Upper lobe of left lung (tissue), 6 donors: ENCODE measurements at regions not wholly inside any gene's neighbourhood (a gene's known extent, or its start where the extent isn't known, plus 50 kb on each side); places are given as distances from the start of the nearest gene placed in this dataset.
"Not testable (repeated sequence)": the region's sequence is repeated elsewhere in the genome, so short reads cannot be mapped to it uniquely, and the experiment has no call there.

Experiments
- ATAC-seq, 2 donors: fragments of 200-7000 bp; cut with Tn5 transposase; one replicate each; pipeline ENCODE4 v1.9.1; 2022; ENCODE audit warnings: mild to moderate bottlenecking in 2 of 2, moderate library complexity in 2 of 2; ENCODE audit not compliant: low FRiP score in 2 of 2
- DNase-seq, 2 donors: peaks; one replicate each; pipeline ENCODE4 v3.0.0-alpha.2; 2019 to 2020
- H3K27ac ChIP-seq, 4 donors: fragments of 200-600 bp; sonication (generic); one replicate each; pipeline ENCODE4 v1.5.1; 2016 to 2019
- H3K27me3 ChIP-seq, 4 donors: fragments of 200-600 bp; sonication (generic); one replicate each; pipeline ENCODE4 v1.5.1; 2017 to 2019
- H3K36me3 ChIP-seq, 4 donors: fragments of 200-600 bp; sonication (generic); one replicate each; pipeline ENCODE4 v1.5.1; 2016 to 2019
- H3K4me1 ChIP-seq, 4 donors: fragments of 200-600 bp; sonication (generic); one replicate each; pipeline ENCODE4 v1.5.1; 2018 to 2019
- H3K4me3 ChIP-seq, 4 donors: fragments of 200-600 bp; sonication (generic); one replicate each; pipeline ENCODE4 v1.5.1; 2017 to 2019; ENCODE audit warnings: mild to moderate bottlenecking in 2 of 4, moderate library complexity in 1 of 4
- H3K9me3 ChIP-seq, 4 donors: fragments of 200-600 bp; sonication (generic); one replicate each; pipeline ENCODE4 v1.5.1; 2018 to 2019
- CTCF ChIP-seq, 6 experiments: fragments of 450-650 bp in 4 of 6; fragments of 200-600 bp in 2 of 6; sonication (generic) in 2 of 6; IDR thresholded peaks; one replicate each; pipeline ENCODE4 v1.5.1; 2016 to 2019; ENCODE audit warnings: antibody characterized with exemption in 6 of 6
- EP300 ChIP-seq, 4 donors: sonication (generic); formaldehyde crosslinking; IDR thresholded peaks; one replicate each; pipeline ENCODE4 v1.5.1; 2017; ENCODE audit warnings: antibody characterized with exemption in 4 of 4, control low read depth in 2 of 4
- POLR2A ChIP-seq, 4 donors: fragments of 450-650 bp; IDR thresholded peaks; one replicate each; pipeline ENCODE4 v1.5.1; 2016 to 2017; ENCODE audit warnings: antibody characterized with exemption in 4 of 4, mild to moderate bottlenecking in 2 of 4
- POLR2AphosphoS5 ChIP-seq, 2 donors: sonication (generic); formaldehyde crosslinking; IDR thresholded peaks; one replicate each; pipeline ENCODE4 v1.5.1; 2017; ENCODE audit warnings: antibody characterized with exemption in 2 of 2
- WGBS, 2 donors: methylation state at CpG; one replicate each; pipeline ENCODE4 v1.1.5; 2017 to 2018; 5-methylcytosine and 5-hydroxymethylcytosine counted together
- donor health status: DM: no; HTN: no; CAD: no; lungs with moderate emphysema.
- donor health status: DM: no; HTN: yes; CAD: no; lungs with severe emphysema.

DNA sequence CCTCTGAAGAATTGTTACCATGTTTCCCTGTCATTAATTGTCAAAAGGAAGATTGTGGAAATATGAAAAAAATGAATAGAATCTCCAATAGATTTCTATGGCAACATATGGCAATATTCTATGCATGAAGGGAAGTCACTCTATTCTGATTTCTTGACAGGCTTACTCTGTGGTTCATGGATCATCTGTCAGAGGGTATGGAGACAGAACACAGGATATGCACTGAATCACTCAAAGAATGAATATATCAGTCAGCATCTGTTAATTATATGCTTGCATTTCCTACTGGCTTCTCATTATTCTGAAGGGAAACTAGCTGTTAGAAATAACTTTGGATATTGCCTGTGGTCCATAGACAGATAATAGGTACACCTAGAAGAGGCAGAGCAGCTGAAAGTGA, 918.9 kb downstream of the DTWD2 start:
- ATAC-seq: no peak
- no peaks in the 10 kb centered on the region for H3K27me3 ChIP-seq
- no peak for DNase-seq
- no peaks in the 10 kb centered on the region for H3K9me3 ChIP-seq
- no peak for TF ChIP-seq EP300 (IDR thresholded peaks at IDR 0.05)
- TF ChIP-seq POLR2A (IDR thresholded peaks at IDR 0.05): no peak
- no peak for TF ChIP-seq CTCF (IDR thresholded peaks at IDR 0.05)
- no peak for TF ChIP-seq POLR2AphosphoS5 (IDR thresholded peaks at IDR 0.05)
- H3K36me3 ChIP-seq: no peaks in the 10 kb centered on the region
- no peak overlapping the region for H3K4me3 ChIP-seq
- no peaks in the 10 kb centered on the region for H3K4me1 ChIP-seq
- H3K27ac ChIP-seq: no peak overlapping the region

GRCh38 chr5:118068886-118069285, 919.5 kb downstream of the DTWD2 start:
- H3K27ac ChIP-seq: no peak overlapping the region
- H3K27me3 ChIP-seq: no peaks in the 10 kb centered on the region
- DNase-seq: no peak
- no peaks in the 10 kb centered on the region for H3K9me3 ChIP-seq
- H3K36me3 ChIP-seq: no peaks in the 10 kb centered on the region
- no peak overlapping the region for H3K4me3 ChIP-seq
- no peaks in the 10 kb centered on the region for H3K4me1 ChIP-seq
- TF ChIP-seq POLR2A (IDR thresholded peaks at IDR 0.05) (no peak), POLR2AphosphoS5 (IDR thresholded peaks at IDR 0.05) (no peak), CTCF (IDR thresholded peaks at IDR 0.05) (no peak), EP300 (IDR thresholded peaks at IDR 0.05) (no peak)
- ATAC-seq: no peak

DNA sequence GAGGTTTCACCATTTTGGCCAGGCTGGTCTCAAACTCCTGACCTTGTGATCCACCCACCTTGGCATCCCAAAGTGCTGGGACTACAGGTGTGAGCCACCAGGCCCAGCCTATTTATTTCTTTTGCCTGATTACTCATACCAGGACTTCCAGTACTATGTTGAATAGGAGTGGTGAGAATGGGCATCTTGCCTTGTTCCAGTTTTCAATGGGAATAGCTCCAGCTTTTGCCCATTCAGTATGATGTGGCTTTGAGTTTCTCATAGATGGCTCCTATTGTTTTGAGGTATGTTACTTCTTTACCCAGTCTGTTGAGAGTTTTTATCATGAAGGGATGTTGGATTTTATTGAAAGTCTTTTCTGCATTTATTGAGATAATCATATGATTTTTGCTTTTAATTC, 924.5 kb downstream of the DTWD2 start:
- DNase-seq, H3K27me3 ChIP-seq, H3K27ac ChIP-seq, H3K4me1 ChIP-seq, H3K36me3 ChIP-seq, ATAC-seq, H3K9me3 ChIP-seq, H3K4me3 ChIP-seq: not testable (repeated sequence)

DNA sequence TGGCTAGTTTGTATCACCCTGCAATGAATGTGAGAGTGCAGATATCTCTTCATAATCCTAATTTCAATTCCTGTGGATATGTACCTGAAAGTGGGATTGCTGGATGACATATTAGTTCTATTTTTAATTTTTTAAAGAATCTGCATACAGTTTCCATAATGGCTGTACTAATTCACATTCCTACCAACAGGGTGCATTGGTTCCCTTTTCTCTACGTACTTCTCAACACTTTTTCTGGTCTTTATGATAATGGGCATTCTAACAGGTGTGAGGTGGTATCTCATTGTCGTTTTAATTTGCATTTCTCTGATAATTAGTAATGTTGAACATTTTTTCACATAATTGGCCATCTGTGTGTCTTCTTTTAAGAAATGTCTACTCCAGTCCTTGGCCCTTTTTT, 927.5 kb downstream of the DTWD2 start:
- no peak for ATAC-seq
- H3K4me1 ChIP-seq: no peaks in the 10 kb centered on the region
- no peak for DNase-seq
- WGBS, 2 donors: 62 to 78% methylated on average over 2 of the region's 2 CpGs
- peaks cover 0 to 4% (median 0%) of the 10 kb centered on the region in 4 donors for H3K9me3 ChIP-seq
- H3K36me3 ChIP-seq: no peaks in the 10 kb centered on the region
- no peaks in the 10 kb centered on the region for H3K27me3 ChIP-seq
- TF ChIP-seq POLR2AphosphoS5 (IDR thresholded peaks at IDR 0.05): no peak
- peak in 1 of 6 experiments; percentile 13 for TF ChIP-seq CTCF (IDR thresholded peaks at IDR 0.05)
- TF ChIP-seq POLR2A (IDR thresholded peaks at IDR 0.05): no peak
- TF ChIP-seq EP300 (IDR thresholded peaks at IDR 0.05): no peak
- no peak overlapping the region for H3K27ac ChIP-seq
- H3K4me3 ChIP-seq: no peak overlapping the region

GRCh38 chr5:118052503-118052902, 935.8 kb downstream of the DTWD2 start:
- Histone ChIP-seq H3K36me3 (no peaks in the 10 kb centered on the region), H3K4me1 (no peaks in the 10 kb centered on the region), H3K9me3 (peaks cover 0 to 4% (median 0%) of the 10 kb centered on the region in 4 donors), H3K27ac (no peak overlapping the region), H3K4me3 (no peak overlapping the region), H3K27me3 (no peaks in the 10 kb centered on the region)
- TF ChIP-seq EP300 (IDR thresholded peaks at IDR 0.05) (no peak), POLR2AphosphoS5 (IDR thresholded peaks at IDR 0.05) (no peak), POLR2A (IDR thresholded peaks at IDR 0.05) (no peak), CTCF (IDR thresholded peaks at IDR 0.05) (no peak)
- DNase-seq: no peak
- no peak for ATAC-seq

DNA sequence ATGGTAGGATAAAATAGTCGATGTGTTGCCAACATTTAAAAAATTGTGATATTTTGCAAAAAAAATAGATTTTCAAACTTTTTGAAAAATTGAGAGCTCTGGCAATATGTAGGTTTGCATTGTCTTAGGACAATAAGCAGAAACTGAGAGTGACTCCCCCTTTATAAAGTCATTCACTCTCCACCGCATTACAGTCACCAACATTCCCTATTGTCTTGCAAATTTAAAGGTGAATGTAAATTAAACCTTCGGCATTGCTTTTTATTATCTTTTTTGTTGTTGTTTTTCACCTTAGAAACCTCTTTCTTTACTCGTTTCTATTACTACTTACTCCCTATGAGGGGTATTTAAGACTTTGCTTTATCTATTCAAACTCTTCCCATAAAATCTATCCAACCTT, 944.2 kb downstream of the DTWD2 start:
- Histone ChIP-seq H3K4me3 (no peak overlapping the region), H3K36me3 (no peaks in the 10 kb centered on the region), H3K27me3 (no peaks in the 10 kb centered on the region), H3K4me1 (no peaks in the 10 kb centered on the region), H3K9me3 (no peaks in the 10 kb centered on the region), H3K27ac (no peak overlapping the region)
- WGBS, 2 donors: 80 to 87% methylated on average over 4 of the region's 4 CpGs
- no peak for TF ChIP-seq CTCF (IDR thresholded peaks at IDR 0.05)
- no peak for TF ChIP-seq POLR2AphosphoS5 (IDR thresholded peaks at IDR 0.05)
- no peak for TF ChIP-seq POLR2A (IDR thresholded peaks at IDR 0.05)
- TF ChIP-seq EP300 (IDR thresholded peaks at IDR 0.05): no peak
- DNase-seq (no peak), ATAC-seq (no peak)
